D721Med (cell line): ENCODE measurements at regions not wholly inside any gene's neighbourhood (a gene's known extent, or its start where the extent isn't known, plus 50 kb on each side); places are given as distances from the start of the nearest gene placed in this dataset.

Experiments
- DNase-seq: peaks from one replicate; pipeline ENCODE4 v3.0.0; 2011; ENCODE audit warnings: low spot score; ENCODE audit not compliant: insufficient read length
- FAIRE-seq: peaks from 2 replicates; lab custom pipeline; 2011; peaks lifted over from hg19 to GRCh38; lab: Jason Lieb, UNC
- TF ChIP-seq, protein P1 (sequence below): IDR thresholded peaks from 2 replicates; pipeline ENCODE4 v1.5.1; 2012; ENCODE audit warnings: mild to moderate bottlenecking, control low read depth; ENCODE audit not compliant: insufficient read depth; ENCODE audit errors: missing control alignments

DNA sequence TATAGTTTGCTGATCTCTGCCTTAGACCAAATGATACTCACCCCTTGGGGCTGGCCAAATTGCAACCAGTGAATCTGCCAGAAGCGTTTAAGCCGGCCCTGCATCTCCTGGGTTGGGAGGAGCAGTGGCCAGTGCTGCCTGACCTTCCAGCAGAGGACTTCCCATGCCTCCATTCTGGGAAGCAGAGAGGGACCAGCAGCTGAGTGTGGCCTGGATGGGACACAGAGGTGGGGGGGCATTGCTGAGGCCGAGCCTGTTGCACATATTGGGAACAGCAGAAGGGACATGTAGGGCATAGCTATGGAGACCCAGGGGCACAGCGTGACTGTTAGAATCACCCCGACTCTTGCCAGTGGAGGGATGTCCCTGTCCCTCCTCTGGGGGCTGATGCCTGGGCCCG, 93.3 kb downstream of the CPZ start:
- TF ChIP-seq, protein P1, sequence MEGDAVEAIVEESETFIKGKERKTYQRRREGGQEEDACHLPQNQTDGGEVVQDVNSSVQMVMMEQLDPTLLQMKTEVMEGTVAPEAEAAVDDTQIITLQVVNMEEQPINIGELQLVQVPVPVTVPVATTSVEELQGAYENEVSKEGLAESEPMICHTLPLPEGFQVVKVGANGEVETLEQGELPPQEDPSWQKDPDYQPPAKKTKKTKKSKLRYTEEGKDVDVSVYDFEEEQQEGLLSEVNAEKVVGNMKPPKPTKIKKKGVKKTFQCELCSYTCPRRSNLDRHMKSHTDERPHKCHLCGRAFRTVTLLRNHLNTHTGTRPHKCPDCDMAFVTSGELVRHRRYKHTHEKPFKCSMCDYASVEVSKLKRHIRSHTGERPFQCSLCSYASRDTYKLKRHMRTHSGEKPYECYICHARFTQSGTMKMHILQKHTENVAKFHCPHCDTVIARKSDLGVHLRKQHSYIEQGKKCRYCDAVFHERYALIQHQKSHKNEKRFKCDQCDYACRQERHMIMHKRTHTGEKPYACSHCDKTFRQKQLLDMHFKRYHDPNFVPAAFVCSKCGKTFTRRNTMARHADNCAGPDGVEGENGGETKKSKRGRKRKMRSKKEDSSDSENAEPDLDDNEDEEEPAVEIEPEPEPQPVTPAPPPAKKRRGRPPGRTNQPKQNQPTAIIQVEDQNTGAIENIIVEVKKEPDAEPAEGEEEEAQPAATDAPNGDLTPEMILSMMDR, result no peak
- FAIRE-seq, result no peak
- DNase-seq, result no peak

DNA sequence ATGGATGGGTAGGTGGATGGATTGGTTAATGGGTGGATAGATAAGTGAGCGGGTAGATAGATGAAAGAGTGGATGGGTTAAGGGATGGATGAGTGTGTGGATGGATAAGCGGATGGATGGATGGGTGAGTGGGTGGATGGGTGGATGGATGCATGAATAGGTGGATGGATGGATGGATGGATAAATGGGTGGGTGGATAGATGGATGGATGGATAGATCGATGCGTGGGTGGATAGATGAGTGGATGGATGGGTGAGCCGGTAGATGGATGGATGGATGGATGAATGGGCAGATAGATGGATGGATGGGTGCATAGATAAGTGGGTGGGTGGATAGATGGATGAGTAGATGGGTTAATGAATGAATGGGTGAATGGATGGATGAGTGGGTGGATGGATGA, 90.9 kb downstream of the CPZ start:
- no peak for DNase-seq
- FAIRE-seq, result no peak
- TF ChIP-seq, protein P1, result no peak

DNA sequence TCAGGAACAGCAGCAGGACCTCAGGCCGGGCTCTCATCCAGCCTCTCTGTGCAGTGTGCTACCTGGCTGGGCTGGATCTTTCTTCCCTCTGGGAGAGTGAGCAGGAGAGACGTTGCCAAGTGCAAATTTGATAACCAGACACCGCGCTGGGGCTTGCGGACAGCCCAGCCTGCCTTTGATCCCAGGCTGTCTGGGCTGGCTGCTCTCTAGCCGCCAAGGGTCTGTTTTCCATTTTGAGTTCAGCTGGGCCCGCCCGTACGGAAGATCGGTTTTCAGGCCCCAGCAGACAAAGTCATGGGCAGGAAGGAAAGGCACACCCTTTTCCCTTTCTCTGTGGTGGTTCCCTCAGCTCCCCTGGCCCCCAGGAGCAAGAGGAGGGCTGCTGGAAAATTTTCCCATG, 90.2 kb downstream of the CPZ start:
- FAIRE-seq (no peak), DNase-seq (no peak)
- TF ChIP-seq, protein P1, result no peak

DNA sequence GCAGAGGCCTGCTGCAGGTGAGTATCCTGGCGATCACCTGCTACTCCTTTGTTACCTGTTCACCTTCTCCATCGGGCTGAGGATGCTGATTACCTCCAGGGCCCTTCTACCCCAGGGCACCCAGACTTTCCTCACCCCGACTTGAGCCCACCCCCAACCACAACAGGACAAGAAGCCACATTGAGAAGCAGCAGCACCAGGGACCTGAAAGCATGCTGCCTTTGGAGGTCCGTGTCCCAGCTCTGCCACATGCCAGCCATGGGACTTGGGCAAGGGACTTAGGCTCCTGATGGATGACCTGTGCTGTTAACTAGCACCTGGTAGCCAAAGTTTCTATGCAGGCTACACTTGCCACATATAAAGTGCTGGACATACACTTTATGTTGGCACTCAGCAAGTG, 89.7 kb downstream of the CPZ start:
- TF ChIP-seq, protein P1, result no peak
- DNase-seq (no peak), FAIRE-seq (no peak)

DNA sequence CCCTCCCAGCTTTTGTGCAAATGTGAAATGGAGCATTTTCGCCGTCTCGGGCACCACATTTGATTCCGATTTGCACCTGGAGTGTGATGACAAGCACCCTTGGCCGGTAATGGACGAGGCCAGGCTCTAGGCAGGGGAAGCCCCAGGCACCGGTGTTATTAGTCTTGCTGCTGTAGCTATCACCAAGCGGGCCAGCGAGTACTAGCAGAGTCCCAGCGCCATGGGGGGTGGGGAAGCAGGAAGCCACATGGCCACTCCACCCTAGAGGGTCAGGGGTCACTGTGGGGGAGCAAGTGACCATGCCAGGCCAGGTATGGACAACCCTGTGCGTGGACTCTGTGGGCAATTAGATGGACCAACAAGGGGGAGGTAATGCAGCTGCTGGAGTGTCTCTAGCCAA, 88.8 kb downstream of the CPZ start:
- FAIRE-seq (no peak), DNase-seq (no peak)
- TF ChIP-seq, protein P1, result no peak

DNA sequence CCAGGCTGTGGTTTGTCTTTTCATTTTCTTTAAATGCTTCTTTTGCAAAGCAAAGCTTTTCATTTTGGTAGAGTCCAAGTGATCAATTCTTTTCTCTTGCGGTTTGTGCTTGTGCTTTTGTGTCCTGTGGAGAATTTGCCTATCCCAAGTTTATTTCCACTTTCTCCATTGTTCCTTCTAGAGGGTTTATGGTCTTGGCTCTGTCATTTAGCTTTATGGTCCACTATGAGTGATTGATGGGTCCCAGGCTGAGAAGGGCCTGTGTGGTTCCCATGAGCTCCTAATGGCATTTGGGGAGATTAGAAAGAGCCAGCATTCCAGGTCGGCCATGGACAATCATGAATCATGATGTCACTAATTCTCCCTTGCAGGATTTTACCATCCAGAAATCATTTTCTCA, 86.5 kb downstream of the CPZ start:
- TF ChIP-seq, protein P1, result no peak
- no peak for FAIRE-seq
- DNase-seq, result no peak

DNA sequence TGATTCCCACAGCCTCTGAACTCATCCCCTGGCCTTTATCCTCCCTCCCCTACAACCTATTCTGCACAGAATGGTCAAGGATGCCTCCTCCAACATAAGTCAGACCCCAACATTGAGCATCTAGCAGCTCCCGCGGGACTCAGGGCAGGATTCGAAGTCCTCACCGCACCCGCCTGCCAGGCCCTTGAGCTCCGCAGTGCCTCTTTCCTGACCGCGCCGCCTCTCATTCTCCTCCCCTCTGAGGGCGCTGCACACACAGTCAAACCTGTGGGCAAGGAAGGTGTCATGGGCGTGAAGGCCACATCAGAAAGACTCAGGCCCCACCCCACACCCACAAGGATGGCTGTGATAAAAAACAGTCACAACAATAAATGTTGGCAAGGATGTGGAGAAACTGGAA, 84.1 kb downstream of the CPZ start:
- FAIRE-seq, result no peak
- no peak for DNase-seq
- TF ChIP-seq, protein P1, result no peak
